GM21528 (cell line): ENCODE measurements at regions not wholly inside any gene's neighbourhood (a gene's known extent, or its start where the extent isn't known, plus 50 kb on each side); places are given as distances from the start of the nearest gene placed in this dataset.
A peak's percentile ranks its signal among the peaks of the same experiment; 100 is the strongest.

Experiments
- ATAC-seq: cut with Tn5 transposase; IDR thresholded peaks from one replicate; pipeline ENCODE4 v1.9.1; 2021; ENCODE audit warnings: mild to moderate bottlenecking, moderate library complexity; ENCODE audit not compliant: unreplicated experiment, low FRiP score

DNA sequence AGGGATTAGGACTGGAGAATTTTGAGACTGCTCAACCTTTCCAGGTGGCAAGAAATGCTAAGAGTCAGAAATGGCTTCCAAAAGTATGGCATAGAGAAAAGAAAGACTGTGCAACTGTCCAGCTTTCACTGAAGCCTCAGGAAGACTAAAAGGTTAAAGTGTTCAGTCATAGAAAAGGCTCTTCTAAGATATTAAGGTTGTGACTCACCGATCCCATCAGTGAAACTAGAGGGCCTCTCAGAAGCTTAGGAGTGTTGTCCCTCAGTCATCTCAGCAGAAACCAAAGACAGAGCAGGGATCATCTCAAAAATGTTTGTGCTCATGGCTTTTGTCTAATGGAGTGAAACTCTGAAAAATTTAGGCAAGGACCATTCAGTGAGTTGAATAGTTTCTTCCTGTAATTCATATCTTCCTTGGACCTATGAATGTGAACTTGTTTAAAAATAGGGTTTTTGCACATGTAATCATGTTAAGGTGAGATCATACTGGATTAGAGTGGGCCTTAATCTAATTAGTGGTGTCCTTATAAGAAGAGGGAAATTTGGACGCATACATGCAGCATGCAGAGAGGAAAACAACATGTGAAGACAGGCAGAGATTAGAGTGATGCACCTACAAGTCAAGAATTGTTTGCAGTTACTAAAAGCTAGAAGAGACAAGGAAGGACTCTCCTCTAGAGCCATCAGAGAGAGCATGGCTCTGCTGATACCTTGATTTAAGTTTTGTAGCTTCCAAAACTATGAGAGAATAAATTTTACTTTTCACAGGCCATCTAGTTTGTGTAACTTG lies 71.3 kb downstream of the RPE65 start:
- ATAC-seq: no peak

GRCh38 chr1:68377098-68377497 lies 72.7 kb downstream of the RPE65 start:
- no peak for ATAC-seq

- ATAC-seq: no peak
Measured at GRCh38 chr1:68376441-68376840, 73.3 kb downstream of the RPE65 start.

- no peak for ATAC-seq
Measured at GRCh38 chr1:68375919-68376318, 73.8 kb downstream of the RPE65 start.

DNA sequence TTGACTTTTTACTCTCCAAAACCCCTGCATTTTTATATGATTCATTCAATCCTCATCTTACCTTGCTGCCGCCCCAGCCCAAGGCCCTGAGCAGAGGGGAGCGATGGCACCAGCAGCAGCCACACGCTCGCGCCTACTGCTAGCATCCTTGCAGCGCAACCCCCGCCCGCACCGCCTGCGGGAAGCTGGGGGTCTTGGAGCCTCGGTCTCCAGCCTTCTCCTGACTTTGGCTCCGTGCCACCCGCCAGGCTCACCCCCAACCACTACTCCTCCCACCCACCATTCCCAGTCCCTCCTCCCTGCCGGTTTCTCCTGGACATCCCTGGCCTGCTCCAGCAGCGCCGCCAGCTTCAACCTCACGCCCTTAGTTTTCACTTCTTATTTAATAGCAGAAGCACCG lies 76.6 kb downstream of the RPE65 start:
- no peak for ATAC-seq

- ATAC-seq: no peak
Measured at GRCh38 chr1:68372487-68372886, 77.3 kb downstream of the RPE65 start.

- no peak for ATAC-seq
Measured at GRCh38 chr1:68370101-68370915, 79.4 kb downstream of the RPE65 start.

GRCh38 chr1:68366572-68366971 lies 83.2 kb downstream of the RPE65 start:
- no peak for ATAC-seq

DNA sequence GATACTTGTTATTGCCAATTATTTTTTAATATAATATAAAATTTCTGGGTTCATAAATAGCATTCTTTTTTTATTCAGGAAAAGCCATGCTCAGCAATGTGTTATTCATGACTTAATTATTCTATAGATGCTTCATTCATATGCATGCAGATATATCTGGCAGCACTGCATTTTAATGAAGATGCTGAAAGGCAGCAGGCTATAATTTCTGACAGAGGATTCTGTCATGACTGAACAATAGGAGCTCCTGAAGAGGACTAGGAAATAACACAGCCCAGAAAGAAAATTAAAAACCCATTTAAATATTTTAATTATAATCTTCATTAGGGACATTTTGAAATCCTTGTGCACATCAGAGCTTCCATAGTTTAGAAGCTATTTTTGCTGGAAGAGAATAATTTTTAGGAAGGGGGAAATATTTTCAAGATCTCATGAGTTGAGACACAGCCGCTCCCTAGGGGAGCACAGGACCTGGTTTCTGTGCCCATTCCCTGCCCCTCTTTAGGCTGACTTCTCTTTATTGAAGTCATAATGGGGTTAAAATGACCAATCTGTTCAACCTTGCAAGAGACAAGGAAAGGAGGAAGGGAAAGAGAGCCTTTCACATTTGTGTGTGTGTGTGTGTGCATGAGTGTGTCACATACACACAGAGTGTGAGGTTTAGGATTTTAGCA lies 83.9 kb downstream of the RPE65 start:
- no peak for ATAC-seq

- ATAC-seq: no peak
Measured at GRCh38 chr1:68363339-68363738, 86.4 kb downstream of the RPE65 start.

DNA sequence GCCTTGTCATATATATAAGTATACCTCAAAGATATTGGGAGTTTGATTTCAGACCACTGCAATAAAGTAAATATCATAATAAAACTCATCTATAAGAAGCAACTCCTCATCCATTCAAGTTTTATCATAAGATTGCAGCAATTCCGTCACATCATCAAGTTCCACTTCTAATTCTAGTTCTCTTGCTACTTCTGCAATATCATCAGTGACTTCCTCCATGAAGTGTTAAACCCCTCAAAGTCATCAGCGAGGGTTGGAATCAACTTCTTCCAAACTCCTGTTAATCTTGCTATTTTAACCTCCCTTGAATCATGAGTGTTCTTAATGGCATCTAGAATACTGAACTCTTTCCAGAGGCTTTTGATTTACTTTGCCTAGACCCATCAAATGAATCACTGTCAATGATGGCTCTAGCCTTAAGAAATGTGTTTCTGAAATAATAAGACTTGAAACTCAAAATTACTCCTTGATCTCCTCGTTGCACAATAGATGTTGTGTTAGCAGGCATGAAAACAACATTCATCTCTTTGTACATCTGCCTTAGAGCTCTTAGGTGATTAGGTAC lies 88.3 kb downstream of the RPE65 start:
- no peak for ATAC-seq

DNA sequence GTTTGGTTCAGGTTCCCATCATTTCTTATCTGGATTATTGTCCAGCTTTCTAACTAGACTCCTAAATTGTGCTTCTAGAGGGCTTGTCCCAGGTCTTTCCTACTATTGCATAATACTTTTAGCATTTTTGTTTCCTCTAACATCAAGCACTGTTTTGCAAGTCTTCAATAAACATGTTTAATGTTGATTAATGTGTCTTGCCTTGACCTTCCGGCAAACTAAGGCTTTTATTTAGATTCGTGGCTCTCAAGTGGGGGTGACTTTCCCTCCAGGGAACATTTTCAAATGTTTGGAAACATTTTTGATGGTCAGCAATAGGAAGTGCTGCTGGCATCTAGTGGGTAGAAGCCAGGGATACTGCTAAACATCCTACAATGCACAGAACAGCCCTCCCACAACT lies 90.7 kb downstream of the RPE65 start:
- no peak for ATAC-seq

- no peak for ATAC-seq
Measured at GRCh38 chr1:68358439-68358838, 91.3 kb downstream of the RPE65 start.

- ATAC-seq: no peak
Measured at GRCh38 chr1:68355614-68356013, 94.1 kb downstream of the RPE65 start.

DNA sequence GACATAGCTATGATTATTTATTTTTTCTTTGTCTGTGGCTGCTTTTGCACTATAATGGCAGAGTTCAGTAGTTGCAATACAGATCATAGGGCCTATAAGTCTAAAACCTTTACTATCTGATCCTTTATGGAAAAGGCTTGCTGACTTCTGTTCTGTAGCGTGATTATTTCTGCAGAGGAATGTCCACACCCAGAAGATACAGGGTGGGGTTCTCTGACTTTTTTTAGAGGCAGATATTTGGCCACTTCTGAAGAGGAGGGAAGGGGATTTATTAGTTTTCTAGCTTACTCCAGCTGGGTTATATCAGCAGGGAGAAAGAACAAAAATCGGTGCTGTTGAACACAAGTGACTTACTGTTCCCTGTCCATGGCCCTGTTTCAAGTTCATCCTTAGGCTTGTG lies 97.6 kb downstream of the RPE65 start:
- ATAC-seq: no peak

- peak; percentile 96 for ATAC-seq
Measured at GRCh38 chr1:68347415-68347814, 102.3 kb downstream of the RPE65 start.

- ATAC-seq: no peak
Measured at GRCh38 chr1:68346188-68346808, 103.5 kb downstream of the RPE65 start.

GRCh38 chr1:68344208-68344607 lies 105.5 kb downstream of the RPE65 start:
- no peak for ATAC-seq

DNA sequence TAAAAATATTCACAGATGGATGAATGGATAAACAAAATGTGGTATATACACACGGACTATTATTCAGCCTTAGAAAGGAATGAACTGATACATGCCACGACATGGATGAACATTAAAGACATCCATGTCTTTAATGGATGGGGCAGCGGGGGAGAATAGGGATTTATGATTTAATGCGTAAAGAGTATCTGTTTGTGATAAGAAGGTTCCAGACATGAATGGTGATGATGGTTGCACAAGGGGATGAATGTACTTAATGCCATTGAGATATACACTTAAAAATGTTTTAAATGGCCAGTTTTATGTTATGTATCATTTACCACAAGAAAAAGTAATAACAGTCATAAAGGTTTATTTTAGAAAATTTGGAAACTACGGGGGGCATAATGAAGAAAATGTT lies 108.6 kb upstream of the WLS start:
- no peak for ATAC-seq

GRCh38 chr1:68339505-68339904 lies 107.2 kb upstream of the WLS start:
- no peak for ATAC-seq

DNA sequence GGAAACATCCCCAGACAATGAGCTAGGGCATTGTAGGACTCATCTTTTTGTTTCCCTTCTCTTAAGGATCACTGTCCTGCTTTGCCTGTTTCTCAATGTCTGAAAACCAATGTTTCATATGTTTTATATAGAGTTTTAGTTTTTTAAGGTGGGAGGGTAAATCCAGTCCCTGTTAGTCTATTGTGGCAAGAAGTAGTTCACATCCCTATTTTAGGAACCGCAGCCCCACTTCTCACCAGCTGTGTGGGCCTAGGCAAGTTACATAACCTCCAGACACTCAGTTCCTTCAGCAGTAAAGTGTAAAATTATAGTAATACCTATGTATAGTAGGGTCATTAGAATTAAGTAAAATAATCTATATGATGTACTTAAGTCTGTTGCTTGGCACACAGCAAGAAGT lies 105.8 kb upstream of the WLS start:
- no peak for ATAC-seq
